HG03175 (cell line): ENCODE measurements at regions not wholly inside any gene's neighbourhood (a gene's known extent, or its start where the extent isn't known, plus 50 kb on each side); places are given as distances from the start of the nearest gene placed in this dataset.

Experiments
- ATAC-seq: cut with Tn5 transposase; IDR thresholded peaks from one replicate; pipeline ENCODE4 v1.9.1; 2021; ENCODE audit warnings: mild to moderate bottlenecking, moderate library complexity; ENCODE audit not compliant: unreplicated experiment

DNA sequence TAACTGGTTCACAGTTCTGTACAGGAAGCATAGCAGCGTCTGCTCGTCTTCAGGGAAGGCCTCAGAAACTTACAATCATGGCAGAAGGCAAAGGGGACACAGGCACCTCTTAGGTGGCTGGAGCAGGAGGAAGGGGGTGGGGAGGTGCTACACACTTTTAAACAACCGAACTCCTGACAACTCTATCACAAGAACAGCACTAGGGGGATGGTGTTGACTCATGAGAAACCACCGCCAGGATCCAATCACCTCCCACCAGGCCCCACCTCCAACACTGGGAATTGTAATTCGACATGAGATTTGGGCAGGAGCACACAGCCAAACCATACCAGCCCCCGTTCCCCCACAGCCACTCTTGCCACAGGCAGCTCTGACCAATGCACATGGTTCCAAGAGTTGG is 306.3 kb upstream of the POU3F1 start:
- ATAC-seq = no peak

DNA sequence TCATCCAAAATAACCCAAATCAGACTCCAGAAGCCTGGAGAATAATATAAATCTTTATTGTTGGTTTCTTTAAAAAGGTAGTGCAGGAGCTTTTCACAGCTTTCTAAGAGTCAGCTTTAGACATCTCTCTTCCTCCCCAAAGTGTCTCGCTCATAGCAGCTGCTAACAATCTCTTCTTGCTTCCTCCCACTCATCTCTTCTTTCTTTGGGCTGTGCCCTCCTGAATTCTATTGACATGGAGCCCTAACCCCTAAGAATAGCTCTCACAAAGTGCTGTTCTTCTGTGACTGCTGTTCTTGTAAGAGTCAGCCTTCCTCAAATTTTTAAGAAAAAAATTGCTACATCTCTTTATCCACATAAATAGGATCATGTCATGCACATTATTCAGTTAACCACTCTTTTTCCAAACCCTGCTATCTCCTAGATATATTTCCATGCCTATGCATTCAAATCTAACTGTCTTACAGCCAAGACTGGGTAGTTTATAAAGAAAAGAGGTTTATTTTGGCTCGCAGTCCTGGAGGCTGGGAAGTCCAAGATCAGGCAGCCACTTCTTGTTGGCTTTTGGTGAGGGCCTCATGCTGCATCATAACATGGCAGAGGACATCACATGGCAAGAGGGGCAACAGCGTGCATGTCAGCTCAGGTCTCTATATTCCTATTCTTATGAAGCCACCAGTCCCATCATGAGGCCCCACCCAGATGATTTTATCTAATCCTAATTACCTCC is 301.0 kb upstream of the POU3F1 start:
- no peak for ATAC-seq

DNA sequence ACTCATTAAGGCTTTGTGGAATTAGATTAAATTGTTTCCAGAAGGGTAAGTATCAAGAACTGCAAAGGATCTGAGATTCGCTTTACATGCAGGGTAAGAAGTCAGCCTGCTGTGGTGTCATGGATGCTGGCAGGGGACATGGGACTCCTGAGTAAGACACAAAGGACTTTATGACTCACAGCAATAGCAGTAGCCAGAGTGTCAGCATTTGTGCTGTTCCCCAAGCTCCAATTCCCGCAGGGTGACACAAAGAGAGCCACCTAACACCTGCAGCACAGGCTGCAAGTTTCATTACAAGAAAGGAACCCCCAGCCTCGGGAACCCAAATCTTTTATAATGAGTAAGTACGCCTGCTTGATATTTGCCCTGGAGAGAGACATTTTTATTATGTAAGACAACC is 298.1 kb upstream of the POU3F1 start:
- no peak for ATAC-seq

DNA sequence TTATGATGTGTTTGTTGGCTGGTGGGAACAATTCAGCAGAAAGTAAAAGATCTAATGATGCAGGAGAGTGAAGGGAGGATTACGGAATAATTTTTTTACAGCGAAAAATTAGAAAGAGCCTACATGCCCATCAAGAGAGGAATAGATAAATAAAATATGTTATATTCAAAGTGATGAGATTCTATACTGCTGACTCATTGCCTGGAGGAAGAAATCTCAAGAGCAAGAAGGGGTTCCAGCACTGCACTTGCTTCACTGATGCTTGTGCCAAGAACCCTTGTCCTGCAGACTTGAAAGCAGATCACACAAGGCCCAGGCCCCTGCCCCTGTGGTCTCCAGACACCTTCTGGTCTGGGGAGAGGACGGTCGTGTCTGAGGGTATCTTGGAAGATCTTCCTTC is 295.1 kb upstream of the POU3F1 start:
- ATAC-seq = no peak

DNA sequence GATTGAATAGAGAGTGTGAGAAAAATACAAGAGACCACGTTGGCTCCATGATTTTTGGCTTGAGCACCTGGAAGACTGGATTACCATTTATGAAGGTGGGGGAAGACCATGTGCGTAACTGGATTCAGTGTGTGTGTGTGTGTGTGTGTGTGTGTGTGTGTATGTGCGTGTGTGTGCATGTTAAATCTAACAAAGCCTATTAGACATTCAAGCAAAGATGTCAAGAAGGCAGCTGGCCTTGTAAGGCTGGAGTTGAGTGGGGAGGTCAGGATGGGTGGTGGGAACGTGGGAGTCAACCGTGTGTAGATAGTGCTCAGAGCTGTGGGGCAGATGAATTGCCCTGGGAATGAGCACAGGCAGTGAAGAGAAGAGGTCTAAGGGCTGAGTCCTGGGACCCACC is 293.8 kb upstream of the POU3F1 start:
- no peak for ATAC-seq

DNA sequence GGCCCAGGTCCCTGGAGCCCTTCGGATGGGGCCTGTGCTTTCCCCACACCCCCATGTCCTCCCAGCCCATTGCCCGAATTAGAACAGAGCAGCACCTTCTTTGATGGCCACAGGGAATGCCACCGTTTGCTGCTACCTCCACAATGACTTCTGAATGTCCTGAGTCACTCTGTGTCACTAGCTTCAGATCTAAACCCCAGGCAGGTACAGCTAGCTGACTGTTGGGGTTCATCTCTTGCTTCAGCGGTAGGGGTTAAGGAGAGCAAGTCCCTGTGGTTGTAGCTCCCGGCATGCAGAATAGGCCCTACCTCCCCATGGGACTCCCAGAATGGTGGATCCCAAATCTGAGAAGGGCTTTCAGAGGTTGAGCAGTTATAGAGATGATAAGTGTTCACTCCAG is 291.1 kb upstream of the POU3F1 start:
- no peak for ATAC-seq

DNA sequence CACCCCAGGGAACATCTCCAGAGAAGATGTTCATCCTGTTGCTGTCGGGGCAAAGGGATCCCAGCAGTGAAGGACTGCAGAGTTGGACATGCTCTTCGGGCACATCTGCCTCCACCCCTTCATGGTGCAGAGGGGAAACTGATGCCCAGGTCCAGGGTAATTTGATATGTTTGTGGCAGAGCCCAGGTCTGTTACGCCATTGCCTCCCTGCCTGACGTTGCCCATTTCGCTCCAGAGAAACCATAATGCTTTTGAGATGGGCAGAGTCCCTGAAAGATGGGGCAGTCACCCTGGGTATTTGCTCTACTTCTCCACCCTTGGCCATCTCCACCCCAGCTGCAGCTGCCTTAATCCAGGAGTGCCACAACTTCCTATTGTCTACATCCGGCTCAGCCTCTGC is 290.4 kb upstream of the POU3F1 start:
- ATAC-seq = no peak

DNA sequence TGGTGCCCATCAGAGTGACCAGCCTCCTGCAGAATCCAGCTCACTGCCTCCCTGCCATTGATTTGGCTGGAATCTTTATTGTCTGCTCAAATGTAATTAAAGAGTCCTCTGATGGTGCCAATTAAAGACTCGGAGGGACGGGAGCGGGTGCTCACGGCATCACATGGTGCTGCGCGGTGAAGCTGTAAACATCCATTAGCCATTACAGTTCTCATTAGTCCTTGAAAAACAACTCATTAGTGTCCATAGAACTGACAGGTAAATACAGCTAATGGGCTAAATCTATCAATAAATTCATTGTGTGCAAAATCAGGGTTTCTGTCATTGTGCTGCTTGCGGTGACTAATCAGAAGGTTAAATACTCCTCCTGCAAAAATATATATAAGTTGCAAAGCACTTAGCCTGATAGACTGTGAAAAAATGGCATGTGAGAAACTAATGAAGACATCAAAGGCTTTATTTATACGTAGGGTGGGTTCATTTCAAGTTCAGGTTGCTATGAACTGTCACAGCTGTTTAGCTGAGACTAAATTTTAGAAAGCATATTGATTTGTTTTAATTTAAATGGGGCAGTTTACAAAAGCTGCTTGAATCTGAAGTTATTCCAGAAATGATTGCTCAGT is 289.8 kb upstream of the POU3F1 start:
- no peak for ATAC-seq

DNA sequence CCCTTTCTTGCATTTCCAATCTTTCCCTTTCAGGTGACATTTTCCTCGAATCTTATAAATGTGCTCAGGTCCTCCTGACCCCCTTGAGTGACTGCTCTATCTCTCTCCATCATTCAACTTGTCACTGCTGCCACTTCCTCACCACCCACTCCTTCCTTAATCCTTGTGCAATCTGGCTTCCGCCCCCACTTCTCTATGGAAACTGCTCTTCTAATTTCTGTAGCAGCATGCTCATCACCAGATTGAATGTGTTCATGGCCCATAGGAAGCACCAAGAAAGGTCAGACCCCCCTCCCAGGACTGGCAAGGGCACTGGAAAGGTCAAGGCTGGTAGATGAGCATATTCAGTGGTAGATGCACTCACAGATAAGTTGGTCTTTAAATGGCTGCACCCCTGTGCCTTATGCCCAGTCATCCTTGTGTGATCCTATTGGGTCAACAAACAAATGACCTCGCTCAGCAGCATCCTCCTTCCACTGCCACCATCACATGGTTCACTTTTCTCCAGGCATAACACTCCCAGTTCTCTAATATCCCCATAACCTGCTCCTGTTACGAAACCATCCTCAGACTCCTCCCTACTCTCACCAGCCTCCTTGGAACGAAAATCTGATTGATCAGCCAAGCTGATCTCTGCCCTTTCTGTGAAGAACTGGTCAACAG is 288.5 kb upstream of the POU3F1 start:
- ATAC-seq = no peak

DNA sequence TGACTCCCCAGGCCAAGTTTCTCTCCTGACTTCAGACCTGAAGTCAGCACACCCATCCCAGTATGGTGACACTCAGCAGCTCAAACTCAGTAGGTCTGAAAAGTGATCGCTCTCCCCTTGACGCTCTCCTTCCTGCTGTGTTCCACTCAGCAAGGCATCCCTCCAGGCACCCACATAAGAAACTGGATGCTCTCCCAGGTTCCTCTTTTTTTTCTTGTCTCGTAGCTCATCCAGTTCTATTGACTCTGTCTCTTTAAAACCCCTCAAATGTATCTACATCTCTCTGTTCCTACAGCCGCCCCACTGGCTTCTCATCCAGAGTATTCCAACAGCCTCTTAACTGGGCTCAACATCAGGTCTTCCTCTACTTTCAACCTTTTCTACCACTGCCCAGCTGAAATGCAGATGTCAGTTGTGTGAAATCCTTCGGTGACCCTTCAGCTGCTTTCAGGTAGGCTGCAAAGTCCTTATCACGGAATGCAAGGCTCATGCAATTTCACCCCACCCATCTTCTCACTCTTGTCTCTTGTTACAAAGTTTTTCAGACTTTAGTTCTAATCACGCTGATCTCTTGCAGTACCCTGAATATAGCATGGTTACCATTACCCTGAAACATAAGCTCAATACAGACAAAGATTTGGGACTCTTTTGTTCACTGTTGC is 286.2 kb upstream of the POU3F1 start:
- no peak for ATAC-seq

DNA sequence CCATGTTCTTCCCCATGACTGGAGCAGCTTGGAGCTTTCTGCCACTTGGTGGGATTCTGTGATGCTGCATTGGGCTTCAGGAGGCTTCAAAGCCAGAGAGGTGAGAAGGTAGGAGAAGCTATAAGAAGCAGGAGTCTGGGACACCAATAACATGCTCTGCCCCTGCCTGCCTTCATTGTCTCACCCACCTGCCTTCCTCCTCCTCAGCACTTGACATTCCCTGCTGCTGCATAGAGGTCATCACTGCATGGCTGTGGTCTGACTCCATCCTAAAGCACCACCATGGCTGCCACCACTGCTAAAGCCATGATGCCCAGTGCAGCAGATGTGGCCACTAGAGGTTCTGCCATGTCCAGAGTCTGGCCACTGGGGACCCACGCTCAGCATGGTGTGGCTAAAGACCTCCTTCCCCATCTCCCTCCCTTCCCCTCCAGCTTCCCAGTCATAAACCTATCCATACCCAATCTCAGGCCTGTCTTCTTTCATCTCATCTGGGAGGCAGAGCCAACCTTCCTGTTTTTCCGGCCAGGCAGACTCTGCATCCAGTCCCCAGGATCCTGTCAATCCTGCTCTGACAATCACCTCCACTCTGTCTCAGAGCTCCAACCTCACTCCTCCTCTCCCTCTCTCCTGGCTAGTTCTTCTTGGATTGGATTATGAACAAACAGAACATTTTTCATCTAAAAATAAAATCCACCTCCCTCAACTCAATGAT is 285.1 kb upstream of the POU3F1 start:
- ATAC-seq = no peak

DNA sequence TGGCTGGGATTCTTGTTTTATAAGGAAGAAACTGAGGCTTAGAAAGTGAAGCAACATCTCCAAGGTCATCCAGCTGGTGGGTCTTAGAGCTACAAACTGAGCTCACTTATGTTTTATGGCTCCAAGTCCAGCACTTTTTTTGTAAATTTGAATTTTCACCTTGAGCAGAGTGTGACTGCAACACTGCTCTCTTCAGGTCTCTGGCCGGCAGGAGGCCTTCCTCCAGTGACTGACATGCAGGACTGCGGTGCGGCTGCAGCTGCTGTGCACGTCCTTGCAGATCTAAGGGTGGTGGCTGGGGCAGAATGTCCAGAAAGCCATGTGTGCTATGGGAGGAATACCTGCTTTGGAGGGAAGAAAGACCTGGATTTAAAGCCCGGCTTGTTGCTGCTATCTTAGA is 284.2 kb upstream of the POU3F1 start:
- no peak for ATAC-seq

DNA sequence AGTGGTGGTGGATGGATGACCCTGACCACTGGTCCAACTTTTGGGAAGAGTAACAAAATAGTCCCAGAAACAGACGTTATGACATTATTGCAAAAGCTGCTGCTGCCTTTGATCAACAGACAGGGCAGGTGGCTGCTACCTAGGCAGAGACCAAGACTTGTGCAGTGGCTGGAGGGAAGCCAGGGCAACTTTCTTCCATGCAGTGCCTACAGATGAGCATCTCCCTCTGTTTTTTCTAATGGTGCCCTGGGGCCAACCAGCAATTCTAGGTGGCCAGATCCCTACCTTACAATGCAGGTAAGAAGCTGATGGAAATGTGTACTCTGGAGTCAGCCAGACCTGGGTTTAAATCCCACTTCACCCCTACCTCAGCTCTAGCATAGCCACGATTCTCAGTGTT is 283.1 kb upstream of the POU3F1 start:
- no peak for ATAC-seq

DNA sequence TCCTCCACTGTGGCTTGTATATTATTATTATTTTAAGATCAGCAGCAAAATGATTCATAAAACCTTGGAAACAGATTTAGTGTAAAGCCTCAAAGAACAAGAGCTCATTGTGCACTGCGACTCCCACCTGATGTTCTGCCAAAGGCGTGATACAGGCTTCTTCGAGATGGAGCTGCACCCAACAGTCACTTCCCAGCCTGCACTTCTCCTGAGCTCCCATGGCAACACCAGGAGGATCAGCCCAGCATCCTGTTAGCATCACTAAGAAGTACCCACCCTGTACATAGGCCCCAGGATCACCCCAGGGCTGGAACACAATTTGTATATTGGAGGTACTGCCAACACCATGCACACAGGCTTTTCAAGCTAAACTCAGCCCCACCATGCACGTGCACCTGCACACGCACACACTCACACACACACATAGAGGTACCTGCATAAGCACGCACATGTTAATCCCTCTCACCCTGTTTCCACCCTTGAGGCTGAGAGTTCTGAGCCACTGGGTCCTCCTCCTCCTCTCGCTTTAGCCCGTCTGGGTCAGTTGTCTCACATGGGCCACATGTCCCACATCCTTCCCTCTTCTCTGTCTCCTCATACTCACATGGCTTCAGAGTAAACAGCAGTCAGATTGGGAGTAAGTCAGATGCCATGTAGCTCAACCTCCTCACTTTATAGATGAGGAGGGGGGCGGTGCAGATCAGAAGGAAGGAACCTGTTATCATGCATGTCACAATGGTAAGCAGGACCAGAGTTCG is 281.9 kb upstream of the POU3F1 start:
- no peak for ATAC-seq

DNA sequence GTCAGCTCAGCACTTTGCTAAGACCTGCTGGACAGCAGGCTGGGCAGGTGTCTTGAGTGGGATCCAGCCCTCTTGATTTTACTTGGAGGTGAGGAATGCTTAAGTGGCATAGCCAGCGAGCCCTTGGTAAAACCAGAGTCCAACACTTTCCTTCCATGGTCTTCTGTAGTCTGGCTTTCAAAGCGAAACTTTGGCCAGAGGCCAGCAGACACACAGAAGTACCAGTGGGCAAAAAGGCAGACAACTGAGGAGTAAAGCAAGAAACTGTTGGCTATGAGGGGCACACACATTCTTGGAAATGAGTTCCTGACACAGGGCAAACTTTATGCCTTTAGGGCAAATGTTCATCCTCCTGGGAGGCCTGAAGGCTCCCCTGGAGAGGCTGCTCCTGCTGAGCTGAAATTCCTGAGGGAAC is 281.0 kb upstream of the POU3F1 start:
- no peak for ATAC-seq

DNA sequence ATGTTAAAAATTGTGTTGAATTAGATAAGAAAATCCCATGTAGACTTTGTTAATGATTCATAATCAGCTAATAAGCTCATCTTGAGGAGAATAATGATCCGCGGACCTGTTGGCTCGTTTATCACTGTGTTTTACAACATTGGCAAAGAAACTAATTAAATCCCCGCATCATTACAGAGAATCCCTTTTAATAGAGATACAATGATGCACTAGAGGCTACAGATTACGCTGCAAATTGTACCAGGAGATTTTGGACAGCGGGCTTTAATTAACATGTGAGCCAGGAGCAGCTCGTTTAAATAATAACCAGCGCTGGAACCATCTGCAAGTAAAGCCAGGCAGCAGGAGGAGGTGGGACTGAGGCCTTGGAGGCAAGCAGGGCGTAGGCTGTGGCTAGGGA is 280.3 kb upstream of the POU3F1 start:
- ATAC-seq = no peak

DNA sequence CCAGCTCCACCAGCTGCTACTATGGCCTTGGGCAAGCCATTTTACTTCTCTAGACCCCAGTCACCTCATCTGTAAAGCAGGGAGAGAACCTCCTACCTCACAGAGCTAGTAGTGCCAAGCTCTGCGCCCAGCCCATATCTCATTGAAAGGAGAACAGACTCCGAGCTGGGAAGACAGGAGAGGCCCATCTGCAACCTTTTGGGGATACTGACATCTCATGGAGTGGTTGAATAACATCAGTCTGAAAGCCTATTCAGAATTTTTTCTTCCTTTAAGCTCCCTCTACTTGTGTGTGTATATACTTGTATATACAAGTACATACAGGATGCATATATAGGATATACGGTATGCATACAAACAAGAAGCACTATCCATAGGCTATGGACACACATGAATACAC is 279.5 kb upstream of the POU3F1 start:
- no peak for ATAC-seq

DNA sequence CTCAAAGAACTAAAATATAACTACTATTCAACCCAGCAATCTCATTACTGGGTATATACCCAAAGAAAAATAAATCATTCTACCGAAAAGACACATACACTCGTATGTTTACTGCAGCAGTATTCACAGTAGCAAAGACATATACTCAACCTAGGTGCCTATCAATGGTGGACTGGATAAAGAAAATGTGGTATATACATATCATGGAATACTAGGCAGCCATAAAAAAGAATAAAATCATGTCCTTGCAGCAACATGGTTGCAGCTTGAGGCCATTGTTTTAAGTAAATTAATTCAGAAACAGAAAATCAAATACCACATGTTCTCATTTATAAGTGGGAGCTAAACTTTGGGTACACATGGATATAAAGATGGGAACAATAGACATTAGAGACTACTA is 266.2 kb upstream of the POU3F1 start:
- ATAC-seq = no peak

DNA sequence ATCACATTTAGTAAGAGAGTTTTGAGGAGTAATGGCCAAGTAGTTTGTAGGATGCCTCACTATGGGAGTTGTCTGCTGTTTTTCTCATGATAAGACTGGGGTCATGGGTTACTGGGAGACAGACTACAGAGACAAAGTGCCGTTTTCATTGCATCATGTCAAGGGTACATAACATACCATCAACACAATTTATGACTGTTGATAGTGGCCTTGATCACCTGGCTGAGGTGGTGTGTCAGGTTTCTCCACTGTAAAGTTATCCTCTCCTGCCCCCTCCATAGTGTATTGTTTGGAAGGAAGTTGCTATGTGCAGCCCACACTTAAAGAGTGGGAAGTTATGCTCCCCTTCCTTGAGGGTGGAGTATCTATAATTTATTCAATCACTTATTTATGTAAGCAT is 263.5 kb upstream of the POU3F1 start:
- no peak for ATAC-seq

DNA sequence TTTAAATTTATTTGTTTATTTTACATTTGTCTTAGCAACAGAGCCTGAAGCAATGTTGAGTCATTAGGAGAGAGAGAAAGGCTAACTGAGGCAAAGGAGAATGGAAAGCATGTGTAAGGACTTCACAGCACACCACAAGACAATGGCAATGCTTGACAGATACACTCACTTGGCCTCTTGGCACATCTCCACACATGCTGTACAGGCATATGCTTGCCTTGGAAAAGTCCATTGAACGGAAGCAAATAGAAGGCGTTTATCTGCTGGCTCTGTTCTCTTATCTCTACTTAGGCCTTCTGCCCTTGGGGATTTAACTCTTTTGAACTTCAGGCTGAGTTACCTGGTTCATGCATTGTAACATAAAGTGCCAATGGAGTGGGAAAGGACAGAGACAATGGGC is 262.2 kb upstream of the POU3F1 start:
- ATAC-seq = no peak

DNA sequence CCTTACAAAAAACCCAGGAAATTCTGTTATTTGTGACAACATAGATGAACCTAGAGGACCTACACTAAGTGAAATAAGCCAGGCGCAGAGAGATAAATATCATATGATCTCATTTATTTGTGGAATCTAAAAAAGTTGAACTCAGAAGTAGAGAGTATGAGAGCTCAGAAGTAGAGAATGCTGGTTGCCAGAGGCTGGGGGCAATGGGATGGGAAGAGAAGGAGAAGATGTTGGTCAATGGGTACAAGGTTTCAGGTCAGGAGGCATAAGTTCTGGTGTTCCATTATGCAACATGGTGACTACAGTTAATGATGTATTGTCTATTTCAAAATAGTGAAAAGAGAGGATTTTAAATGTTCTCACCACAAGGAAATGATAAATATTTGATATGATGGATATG is 259.1 kb upstream of the POU3F1 start:
- ATAC-seq = no peak
